Adrenal gland (tissue), 9 donors: ENCODE measurements at regions not wholly inside any gene's neighbourhood (a gene's known extent, or its start where the extent isn't known, plus 50 kb on each side); places are given as distances from the start of the nearest gene placed in this dataset.

ENCODE experiments used
- DNase-seq, 7 donors: peaks; one replicate each; pipeline ENCODE4 v3.0.0-alpha.2; 2019 to 2020
- H3K27ac ChIP-seq, 5 donors: fragments of 200-600 bp; sonication (generic) in 4 of 5; 1 replicate in 3 of 5; 2 replicates in 2 of 5; pipeline versions ENCODE4 v1.5.1 to v1.8.0; 2016 to 2020; ENCODE audit warnings: mild to moderate bottlenecking in 1 of 5
- H3K27me3 ChIP-seq: fragments of 200-600 bp; 2 replicates; pipeline ENCODE4 v1.8.0; 2021
- H3K36me3 ChIP-seq, 2 donors: fragments of 200-600 bp; replicated peaks in 1 of 2; 1 replicate in 1 of 2; 2 replicates in 1 of 2; pipeline versions ENCODE4 v1.5.1 to v1.8.0; 2018 to 2022
- H3K4me1 ChIP-seq, 2 donors: fragments of 200-600 bp; replicated peaks in 1 of 2; 1 replicate in 1 of 2; 2 replicates in 1 of 2; pipeline versions ENCODE4 v1.5.1 to v1.8.0; 2018 to 2021
- H3K4me3 ChIP-seq, 4 donors: fragments of 200-600 bp; sonication (generic) in 3 of 4; one replicate each; pipeline ENCODE4 v1.5.1; 2016 to 2018
- H3K9me3 ChIP-seq, 3 donors: fragments of 200-600 bp; sonication (generic) in 1 of 3; replicated peaks in 1 of 3; 1 replicate in 2 of 3; 2 replicates in 1 of 3; pipeline versions ENCODE4 v1.5.1 to v1.8.0; 2016 to 2021
- POLR2A ChIP-seq, 2 donors: fragments of 450-650 bp; IDR thresholded peaks; one replicate each; pipeline ENCODE4 v1.6.1; 2017; ENCODE audit warnings: antibody characterized with exemption in 2 of 2, mild to moderate bottlenecking in 2 of 2, moderate library complexity in 1 of 2
- WGBS, 4 donors: extraction: QIAGEN DNeasy Blood & Tissue Kit in 2 of 4; methylation state at CpG; one replicate each; pipeline versions ENCODE4 v1.1.5 to v1.1.7; 2013 to 2017; 5-methylcytosine and 5-hydroxymethylcytosine counted together
- intact Hi-C, 2 donors: fragments of 100-400 bp; cut with DNase I; formaldehyde crosslinking; loops; one replicate each; pipeline versions ENCODE4 v1.14.1 to v1.15.0; 2022 to 2023
- TF ChIP-seq, protein P1 (sequence below), 6 experiments: fragments of 450-650 bp in 4 of 6; fragments of 200-600 bp in 2 of 6; sonication (generic) in 1 of 6; IDR thresholded peaks; 1 replicate in 5 of 6; 2 replicates in 1 of 6; pipeline versions ENCODE4 v1.5.1 to v1.8.0; 2016 to 2021; ENCODE audit warnings: antibody characterized with exemption in 6 of 6, mild to moderate bottlenecking in 2 of 6, moderate library complexity in 1 of 6
- donor health status: healthy with polysubstance abuse.
- donor health status: Bipolar disorder and iron deficiency.
- donor health status: DM: yes; HTN: yes; CAD: no.
- donor health status: DM: no; HTN: no; CAD: no.
- donor health status: DM: no; HTN: no; CAD: no.

DNA sequence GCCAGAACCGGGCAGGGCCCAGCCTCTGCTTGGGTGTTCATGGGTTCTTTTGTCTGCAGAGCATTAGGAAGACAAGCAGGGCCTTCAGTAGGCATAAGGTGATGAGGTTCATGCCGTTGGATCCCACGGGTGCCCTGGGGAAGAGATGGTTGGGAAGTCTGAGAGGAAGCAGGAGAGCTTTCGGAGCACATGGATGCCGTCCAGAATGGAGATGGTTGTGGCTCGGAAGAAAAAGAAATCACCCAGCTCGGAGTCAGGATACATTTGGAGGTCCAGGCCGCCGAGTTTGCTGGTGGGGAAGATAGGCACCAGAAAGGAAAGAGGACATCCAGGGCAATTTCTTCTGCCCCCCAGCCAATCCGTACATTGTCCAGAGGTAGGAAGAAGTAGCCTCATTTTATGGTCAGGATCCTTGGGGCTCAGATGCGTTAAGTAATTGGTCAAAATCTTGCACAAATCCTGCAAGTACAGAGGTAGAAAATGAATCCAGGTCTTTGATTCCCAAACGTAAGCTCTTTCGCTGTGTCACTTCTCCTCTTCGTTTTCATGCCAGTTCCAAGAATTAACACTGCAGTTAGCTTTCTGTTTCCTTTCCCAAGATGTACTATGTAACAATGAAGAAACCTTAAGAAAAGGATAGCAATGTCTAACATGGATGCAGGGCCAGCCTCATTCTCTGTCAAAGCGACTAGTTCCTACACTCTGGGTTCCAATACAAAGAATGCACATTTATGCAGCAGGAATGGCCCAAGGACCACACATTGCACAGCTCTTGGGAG, 147.8 kb upstream of the KLF6 start:
- DNase-seq = no peak
- H3K27ac ChIP-seq = no peak overlapping the region
- no peaks in the 10 kb centered on the region for H3K36me3 ChIP-seq
- no peak overlapping the region for H3K4me3 ChIP-seq
- no peaks in the 10 kb centered on the region for H3K4me1 ChIP-seq
- no peaks in the 10 kb centered on the region for H3K9me3 ChIP-seq
- WGBS, 4 donors = 86 to 88% (median 87%) methylated on average over 15 of the region's 15 CpGs
- no peaks in the 10 kb centered on the region for H3K27me3 ChIP-seq
- intact Hi-C loops = no loop called here
- TF ChIP-seq, protein P1, sequence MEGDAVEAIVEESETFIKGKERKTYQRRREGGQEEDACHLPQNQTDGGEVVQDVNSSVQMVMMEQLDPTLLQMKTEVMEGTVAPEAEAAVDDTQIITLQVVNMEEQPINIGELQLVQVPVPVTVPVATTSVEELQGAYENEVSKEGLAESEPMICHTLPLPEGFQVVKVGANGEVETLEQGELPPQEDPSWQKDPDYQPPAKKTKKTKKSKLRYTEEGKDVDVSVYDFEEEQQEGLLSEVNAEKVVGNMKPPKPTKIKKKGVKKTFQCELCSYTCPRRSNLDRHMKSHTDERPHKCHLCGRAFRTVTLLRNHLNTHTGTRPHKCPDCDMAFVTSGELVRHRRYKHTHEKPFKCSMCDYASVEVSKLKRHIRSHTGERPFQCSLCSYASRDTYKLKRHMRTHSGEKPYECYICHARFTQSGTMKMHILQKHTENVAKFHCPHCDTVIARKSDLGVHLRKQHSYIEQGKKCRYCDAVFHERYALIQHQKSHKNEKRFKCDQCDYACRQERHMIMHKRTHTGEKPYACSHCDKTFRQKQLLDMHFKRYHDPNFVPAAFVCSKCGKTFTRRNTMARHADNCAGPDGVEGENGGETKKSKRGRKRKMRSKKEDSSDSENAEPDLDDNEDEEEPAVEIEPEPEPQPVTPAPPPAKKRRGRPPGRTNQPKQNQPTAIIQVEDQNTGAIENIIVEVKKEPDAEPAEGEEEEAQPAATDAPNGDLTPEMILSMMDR (IDR thresholded peaks at IDR 0.05) = no peak
- TF ChIP-seq POLR2A (IDR thresholded peaks at IDR 0.05) = no peak

DNA sequence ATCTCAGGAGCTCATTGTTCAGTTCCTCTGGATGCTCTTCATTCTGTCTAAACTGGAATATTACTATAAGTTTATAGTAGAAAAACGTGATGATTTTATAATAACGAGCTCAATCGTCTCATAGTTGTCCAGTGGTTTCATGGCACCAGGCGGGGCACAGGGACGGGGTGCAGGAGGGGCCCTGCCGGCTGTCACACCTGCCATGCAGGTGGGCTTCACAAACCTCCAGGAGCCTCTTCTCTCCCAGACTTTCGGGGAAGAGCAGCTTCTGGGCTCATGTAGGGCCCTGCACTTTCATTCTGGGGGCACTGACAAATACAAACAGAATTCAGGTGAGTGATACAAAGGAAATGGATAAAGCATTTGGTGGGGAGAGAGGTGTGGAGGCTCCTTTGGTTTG, 146.9 kb upstream of the KLF6 start:
- WGBS, 4 donors = 76 to 87% (median 84%) methylated on average over 7 of the region's 7 CpGs
- Histone ChIP-seq H3K9me3 (no peaks in the 10 kb centered on the region), H3K36me3 (no peaks in the 10 kb centered on the region), H3K4me1 (no peaks in the 10 kb centered on the region), H3K27ac (no peak overlapping the region), H3K27me3 (no peaks in the 10 kb centered on the region), H3K4me3 (no peak overlapping the region)
- intact Hi-C loops = no loop called here
- TF ChIP-seq, protein P1 (IDR thresholded peaks at IDR 0.05) = no peak
- no peak for TF ChIP-seq POLR2A (IDR thresholded peaks at IDR 0.05)
- no peak for DNase-seq

DNA sequence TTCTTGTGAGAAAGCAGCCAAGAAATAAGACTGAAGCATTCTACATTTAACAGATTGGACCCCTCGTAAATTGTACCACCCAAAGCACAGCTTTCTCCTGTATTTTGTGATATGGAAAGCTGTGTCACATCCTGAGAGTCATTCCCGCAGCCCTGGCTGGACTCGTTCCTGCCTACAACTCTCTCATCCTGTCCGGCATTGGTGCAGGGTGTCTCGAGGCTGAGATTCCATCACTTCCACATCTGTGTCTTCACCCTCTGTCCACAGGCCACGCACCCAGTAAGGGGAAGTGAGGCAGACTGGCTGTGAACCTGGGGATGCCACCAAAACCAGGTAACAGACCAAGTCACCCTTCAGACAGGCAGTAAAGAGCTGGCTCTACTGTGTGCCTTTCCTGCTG, 146.2 kb upstream of the KLF6 start:
- H3K4me1 ChIP-seq = no peaks in the 10 kb centered on the region
- DNase-seq = no peak
- 78 to 87% (median 81%) methylated on average over 6 of the region's 6 CpGs for WGBS, 4 donors
- H3K36me3 ChIP-seq = no peaks in the 10 kb centered on the region
- H3K9me3 ChIP-seq = no peaks in the 10 kb centered on the region
- intact Hi-C loops = no loop called here
- no peak overlapping the region for H3K4me3 ChIP-seq
- no peak overlapping the region for H3K27ac ChIP-seq
- TF ChIP-seq POLR2A (IDR thresholded peaks at IDR 0.05) = no peak
- TF ChIP-seq, protein P1 (IDR thresholded peaks at IDR 0.05) = no peak
- H3K27me3 ChIP-seq = no peaks in the 10 kb centered on the region

DNA sequence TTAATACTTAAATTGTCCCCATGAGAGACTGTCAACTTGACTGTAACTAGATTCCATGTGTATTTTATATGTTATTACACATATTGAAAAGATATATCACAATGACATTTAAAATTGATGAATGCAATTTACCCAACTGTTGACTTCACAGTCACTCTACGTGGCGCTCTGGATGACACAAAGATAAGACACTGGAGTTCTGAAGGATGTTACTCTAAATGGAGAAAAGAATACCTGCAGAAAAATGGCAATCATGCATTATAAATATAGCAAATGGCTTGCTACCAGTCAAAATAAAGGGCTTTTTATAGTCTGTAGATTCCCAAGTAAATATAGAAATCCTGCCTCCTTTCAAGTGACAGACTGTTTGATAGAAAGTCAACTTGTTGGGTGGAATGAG, 143.6 kb upstream of the KLF6 start:
- no peak for DNase-seq
- 88 to 98% (median 92%) methylated on average over 2 of the region's 2 CpGs for WGBS, 4 donors
- H3K27ac ChIP-seq = no peak overlapping the region
- H3K36me3 ChIP-seq = no peaks in the 10 kb centered on the region
- no peak overlapping the region for H3K4me3 ChIP-seq
- no peaks in the 10 kb centered on the region for H3K4me1 ChIP-seq
- intact Hi-C loops = no loop called here
- no peaks in the 10 kb centered on the region for H3K9me3 ChIP-seq
- H3K27me3 ChIP-seq = no peaks in the 10 kb centered on the region
- no peak for TF ChIP-seq POLR2A (IDR thresholded peaks at IDR 0.05)
- TF ChIP-seq, protein P1 (IDR thresholded peaks at IDR 0.05) = no peak
